Hippocampal formation (tissue), 2 donors: ENCODE measurements at regions not wholly inside any gene's neighbourhood (a gene's known extent, or its start where the extent isn't known, plus 50 kb on each side); places are given as distances from the start of the nearest gene placed in this dataset.
"Not testable (repeated sequence)": the region's sequence is repeated elsewhere in the genome, so short reads cannot be mapped to it uniquely, and the experiment has no call there.

ENCODE experiments used
- DNase-seq, 2 donors: peaks; one replicate each; lab custom pipeline; 2025; lab: John Stamatoyannopoulos, UW

DNA sequence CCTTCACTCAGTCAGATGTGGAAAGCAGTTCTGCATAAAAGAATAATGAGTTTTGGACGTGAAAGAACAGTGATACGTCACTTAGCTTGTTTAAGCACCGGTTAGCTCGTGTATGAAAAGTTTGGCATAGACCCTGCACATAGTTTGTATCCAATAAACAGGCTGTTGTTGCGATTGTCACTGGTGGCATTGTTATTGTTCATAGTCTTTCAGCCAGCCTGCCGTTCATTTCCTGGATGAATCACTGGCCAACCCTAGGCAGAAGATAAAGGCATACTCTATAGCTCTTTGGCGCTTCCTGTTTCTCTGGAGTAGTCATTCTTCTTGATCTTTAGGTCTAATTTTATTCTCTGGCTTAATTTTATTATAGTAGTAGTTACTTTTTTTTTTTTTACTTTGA, 57.8 kb upstream of the ANKRD30A start:
- no peak for DNase-seq

DNA sequence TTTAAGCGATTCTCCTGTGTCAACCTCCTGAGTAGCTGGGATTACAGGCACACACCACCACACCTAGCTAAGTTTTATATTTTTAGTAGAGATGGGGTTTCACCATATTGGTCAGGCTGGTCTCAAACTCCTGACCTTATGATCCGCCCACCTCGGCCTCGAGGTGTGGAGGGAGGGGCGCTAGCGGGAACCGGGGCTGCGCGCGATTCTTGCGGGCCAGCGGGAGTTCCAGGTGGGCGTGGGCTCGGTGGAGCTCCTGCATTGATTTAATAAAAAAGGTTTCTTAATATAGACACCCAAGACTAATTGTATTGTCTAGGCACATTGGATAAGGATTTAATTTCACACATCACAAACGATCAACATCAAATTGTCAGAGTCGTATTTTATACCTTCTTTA, 63.1 kb upstream of the ANKRD30A start:
- not testable (repeated sequence) for DNase-seq

GRCh38 chr10:37057261-37057660, 68.1 kb upstream of the ANKRD30A start:
- no peak for DNase-seq

DNA sequence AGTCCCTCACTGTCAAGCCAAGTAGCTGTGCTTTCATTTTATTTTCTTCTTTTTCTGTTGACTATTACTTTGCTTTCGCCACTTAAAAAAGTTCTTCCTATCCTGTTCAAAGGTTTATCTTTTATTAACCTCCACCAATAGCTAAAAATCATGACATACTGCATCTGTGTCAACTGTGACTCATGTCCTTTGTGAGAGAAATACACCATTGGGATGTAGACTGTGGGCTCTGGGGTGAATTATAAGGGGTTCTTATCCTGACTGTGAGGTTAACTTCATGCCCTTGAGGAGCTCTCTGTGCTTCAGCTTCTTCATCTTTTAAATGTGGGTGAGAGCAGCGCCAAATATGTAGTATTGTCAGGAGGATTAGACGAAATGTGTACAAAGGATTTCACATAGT, 71.9 kb upstream of the ANKRD30A start:
- DNase-seq: no peak

DNA sequence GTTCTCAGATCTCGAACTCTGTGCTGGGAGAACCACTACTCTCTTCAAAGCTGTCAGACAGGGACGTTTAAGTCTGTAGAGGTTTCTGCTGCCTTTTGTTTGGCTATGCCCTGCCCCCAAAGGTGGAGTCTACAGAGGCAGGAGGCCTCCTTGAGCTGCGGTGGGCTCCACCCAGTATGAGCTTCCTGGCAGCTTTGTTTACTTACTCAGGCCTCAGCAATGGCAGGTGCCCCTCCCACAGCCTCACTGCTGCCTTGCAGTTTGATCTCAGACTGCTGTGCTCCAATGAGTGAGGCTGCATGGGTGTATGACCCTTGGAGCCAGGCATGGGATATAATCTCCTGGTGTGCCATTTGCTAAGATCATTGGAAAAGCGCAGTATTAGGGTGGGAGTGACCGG, 75.4 kb upstream of the ANKRD30A start:
- not testable (repeated sequence) for DNase-seq

- not testable (repeated sequence) for DNase-seq
Observed at GRCh38 chr10:37044319-37044718, 81.1 kb upstream of the ANKRD30A start.

- no peak for DNase-seq
Observed at GRCh38 chr10:37035853-37036252, 89.5 kb upstream of the ANKRD30A start.

DNA sequence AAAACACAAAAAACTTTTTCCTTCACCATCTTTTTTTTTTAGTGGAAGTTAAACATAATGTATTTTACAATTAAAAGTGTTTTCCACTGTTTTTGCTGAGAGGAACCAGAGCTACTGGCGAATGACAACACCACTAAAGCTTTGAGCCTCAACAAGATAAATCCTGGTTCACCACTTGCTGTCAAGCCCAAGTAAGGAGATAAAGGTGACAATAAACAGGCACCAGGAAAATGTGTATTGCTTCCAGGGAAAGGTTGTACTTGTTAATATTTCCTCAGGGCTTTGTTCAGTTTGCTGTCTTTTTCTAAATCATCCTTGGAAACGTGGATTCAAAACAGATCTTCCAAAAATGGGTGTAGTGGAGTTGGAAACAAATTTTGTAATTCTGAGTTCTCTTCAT, 109.9 kb upstream of the ANKRD30A start:
- DNase-seq: no peak

- no peak for DNase-seq
Observed at GRCh38 chr10:37010741-37011140, 114.7 kb upstream of the ANKRD30A start.

- not testable (repeated sequence) for DNase-seq
Observed at GRCh38 chr10:37008276-37008675, 117.1 kb upstream of the ANKRD30A start.

GRCh38 chr10:37003126-37003525, 122.3 kb upstream of the ANKRD30A start:
- no peak for DNase-seq

DNA sequence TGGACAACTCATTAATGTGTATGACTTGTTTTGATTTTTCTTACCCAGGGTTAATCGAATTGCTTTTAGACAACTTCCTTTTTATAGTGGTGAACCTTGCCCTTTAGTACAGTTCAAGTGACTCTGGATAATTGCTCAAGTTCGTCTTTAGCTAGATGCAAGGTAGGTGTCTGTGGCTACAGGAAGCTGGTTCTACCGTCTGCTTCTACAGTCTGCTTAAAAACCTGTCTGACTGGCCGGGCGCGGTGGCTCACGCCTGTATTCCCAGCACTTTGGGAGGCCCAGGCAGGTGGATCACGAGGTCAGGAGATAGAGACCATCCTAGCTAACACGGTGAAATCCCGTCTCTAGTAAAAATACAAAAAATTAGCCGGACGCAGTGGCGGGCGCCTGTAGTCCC, 129.6 kb upstream of the ANKRD30A start:
- DNase-seq: not testable (repeated sequence)

GRCh38 chr10:36994886-36995285, 130.5 kb upstream of the ANKRD30A start:
- DNase-seq: no peak

DNA sequence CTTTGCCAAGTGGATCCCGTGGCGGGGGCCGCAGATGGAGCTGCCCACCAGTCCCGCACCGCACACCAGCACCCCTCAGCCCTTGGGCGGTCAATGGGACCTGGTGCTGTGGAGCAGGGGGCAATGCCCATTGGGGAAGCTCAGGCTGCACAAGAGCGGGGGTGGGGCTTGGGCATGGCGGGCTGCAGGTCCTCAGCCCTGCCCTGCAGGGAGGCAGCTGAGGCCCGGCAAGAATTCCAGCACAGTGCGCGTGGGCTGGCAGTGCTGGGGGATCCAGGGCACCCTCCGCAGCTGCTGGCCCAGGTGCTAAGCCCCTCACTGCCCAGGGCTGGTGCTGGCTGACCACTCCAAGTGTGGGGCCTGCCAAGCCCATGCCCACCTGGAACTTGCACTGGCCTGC, 136.2 kb upstream of the ANKRD30A start:
- no peak for DNase-seq

- no peak for DNase-seq
Observed at GRCh38 chr10:36946598-36946997, 178.8 kb upstream of the ANKRD30A start.

DNA sequence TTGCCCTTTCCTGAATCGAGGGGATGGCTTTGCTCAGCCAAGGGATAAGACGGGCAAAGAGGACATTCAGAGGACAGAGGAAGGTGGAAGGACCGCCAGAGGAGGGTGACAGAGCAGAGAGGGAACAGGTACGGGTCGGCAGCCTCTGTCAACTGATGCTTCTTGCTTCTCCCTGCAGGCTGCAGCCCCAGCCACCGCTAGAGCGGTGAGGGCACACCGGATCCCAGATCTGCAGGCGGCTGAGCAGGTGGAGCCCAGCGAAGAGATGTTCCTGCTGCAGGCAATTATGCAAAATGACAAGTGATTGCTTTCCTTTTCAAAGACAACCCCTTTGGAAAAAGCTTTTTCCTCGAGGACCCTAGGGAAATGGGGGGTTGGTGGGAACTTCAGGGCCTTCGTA, 181.9 kb upstream of the ANKRD30A start:
- no peak for DNase-seq

DNA sequence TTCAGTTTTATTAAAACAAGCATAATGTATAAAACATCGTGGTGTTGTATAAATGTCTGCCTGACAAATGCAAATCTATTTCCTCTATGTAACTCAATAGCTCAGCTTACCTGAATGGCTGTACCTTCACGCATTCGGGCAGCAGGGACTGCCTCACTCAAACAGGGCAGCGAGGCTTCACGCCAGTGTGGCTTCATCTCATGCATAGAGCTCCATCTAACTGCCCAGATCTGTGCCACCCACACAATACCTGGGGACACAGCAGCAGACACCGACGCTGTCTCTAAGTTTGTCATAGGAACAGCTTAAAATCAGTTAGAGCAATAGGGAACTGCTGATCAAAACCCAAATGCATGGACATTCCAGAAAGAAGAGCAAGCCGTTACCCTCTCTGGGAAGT, 182.8 kb upstream of the ANKRD30A start:
- no peak for DNase-seq

DNA sequence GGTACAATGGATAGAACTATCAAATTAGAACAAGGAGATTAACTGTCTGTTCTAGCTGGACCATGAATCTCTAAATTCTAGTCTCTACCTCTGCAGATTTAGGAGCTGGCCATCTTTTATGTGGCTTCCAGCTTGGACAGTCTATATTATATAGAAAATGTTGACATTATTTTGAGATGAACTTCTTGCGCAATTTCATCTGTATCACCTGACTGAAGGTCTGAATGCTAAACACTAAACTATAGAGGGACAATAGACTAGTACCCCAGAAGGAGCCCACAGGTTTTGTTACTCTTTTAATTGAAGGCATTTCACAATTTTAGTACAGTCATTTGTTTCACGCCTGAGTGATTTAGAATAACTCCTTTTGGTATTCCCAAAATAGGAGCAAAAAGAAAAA, 222.4 kb upstream of the ANKRD30A start:
- DNase-seq: no peak

GRCh38 chr10:36899652-36900051, 225.7 kb upstream of the ANKRD30A start:
- DNase-seq: no peak

- DNase-seq: no peak
Observed at GRCh38 chr10:36888925-36889573, 236.3 kb upstream of the ANKRD30A start.

DNA sequence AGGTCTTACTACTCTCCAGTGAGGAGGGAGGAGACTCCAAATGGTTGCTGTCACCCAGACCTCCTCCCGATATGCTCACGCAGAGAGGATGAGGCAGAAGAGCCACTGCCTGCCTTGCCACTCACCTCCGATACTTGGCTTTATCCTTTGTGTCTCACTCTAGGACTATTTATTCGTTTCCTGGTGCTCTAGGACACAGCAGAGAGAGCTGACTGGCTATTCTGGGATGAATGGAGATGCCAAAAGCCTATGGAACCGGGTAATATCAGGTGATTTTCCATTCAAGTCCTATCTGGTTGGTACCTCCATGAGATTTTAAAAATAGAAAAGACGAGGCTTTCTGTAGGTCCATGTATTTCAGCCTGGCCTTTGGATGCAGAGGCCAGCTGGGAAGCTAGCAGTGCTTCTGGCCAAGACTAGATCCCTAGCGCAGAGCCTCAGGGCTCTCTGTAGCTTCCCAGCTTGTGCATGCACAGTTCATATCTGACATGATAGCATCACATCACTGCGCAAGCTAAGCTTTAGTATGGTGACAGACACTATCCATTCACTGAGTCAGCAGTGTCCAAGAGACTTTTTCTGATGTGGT, 239.0 kb upstream of the ANKRD30A start:
- DNase-seq: no peak

GRCh38 chr10:36885746-36886145, 239.7 kb upstream of the ANKRD30A start:
- DNase-seq: no peak

DNA sequence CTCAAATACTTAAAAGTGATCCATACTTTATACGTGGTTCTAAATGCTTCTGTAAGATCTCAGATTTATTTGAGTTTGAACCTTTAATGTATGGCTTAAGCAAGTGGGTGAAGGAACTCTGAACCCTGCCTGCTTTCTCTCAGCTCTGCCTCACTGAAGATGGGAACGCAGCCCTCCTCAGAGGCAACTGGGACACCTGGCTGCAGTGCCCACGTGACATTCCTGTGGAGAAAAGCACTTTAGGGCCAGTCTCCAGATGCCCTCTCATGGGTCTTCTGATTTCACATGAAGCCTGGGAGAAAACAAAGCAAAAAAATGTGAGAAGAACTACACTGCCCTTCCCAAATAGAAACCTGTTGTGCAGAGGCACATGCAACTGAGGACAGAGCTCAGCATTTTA, 242.6 kb upstream of the ANKRD30A start:
- DNase-seq: no peak

DNA sequence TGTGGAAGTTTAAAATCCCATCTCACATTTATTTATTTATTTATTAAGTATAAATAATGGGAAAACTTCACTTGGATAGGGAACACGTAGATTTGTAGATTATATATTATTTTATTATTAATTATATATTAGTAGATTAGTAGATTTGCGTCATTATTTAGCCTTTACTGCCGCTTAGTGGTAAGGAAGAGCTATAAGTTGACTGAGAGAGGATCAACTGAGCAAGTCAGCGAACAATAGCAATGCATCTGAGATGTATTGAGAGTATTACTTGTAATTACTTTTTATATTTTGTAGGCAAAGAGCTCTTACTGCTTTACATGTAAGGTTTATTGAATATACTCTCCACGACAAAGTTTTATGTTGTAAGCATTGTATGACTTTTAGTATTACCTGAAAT, 244.5 kb upstream of the ANKRD30A start:
- DNase-seq: no peak
